HG02798 (cell line): ENCODE measurements at regions not wholly inside any gene's neighbourhood (a gene's known extent, or its start where the extent isn't known, plus 50 kb on each side); places are given as distances from the start of the nearest gene placed in this dataset.

ENCODE experiments used
- ATAC-seq: cut with Tn5 transposase; IDR thresholded peaks from one replicate; pipeline ENCODE4 v1.9.1; 2021; ENCODE audit warnings: mild to moderate bottlenecking; ENCODE audit not compliant: unreplicated experiment, poor library complexity

GRCh38 chr5:113652161-113652560 is 138.7 kb downstream of the YTHDC2 start:
- no peak for ATAC-seq

GRCh38 chr5:113654828-113655227 is 141.3 kb downstream of the YTHDC2 start:
- ATAC-seq: no peak

DNA sequence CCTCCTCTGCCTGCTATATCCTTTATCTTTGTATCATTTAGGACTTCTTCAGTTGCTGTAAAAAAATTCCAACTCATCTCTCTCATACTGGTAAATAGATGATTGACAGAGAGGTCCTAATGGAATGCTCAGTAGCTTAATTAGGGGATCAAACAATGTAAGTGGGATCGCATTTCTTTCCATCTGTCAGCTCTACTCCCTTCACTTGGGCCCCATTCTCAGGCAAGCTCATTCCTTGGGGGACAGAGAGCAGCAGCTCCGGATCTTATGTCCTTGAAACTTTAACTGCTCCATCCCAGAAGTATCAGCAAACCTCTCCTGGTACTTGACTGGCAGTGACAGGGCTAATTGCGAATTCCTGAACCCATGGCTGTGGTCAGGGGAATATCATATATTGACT is 146.7 kb downstream of the YTHDC2 start:
- no peak for ATAC-seq

- no peak for ATAC-seq
These were observed 147.3 kb downstream of the YTHDC2 start for GRCh38 chr5:113660706-113661250.

DNA sequence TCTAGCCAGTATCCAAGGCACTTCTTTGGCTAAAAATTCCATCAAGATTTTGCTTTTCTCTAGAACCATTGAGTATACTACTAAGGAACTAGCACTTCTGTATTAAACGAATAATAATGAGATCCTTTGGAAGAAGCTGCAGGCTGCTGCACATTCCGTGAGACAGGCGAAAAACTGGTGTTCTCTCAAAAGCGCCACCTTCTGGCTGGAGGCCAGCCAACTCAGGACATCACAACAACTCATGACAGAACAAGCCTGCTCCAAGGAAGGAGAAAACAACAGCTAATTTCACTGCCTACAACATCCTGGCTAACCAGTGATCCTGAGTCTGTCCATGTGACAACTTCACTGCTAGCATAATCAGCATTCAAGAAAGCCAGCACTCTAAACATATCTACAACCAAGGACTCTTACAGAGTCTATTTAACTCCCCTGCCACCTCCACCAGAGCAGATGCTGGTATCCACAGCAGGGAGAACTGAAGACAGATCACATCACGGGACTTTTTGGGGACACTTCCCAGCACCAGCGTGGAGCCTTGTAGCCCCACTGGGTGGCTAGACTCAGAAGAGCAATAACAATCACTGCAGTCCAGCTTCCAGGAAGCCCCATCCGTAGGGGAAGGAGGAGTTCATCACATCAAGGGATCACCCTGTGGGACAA is 150.5 kb downstream of the YTHDC2 start:
- ATAC-seq: peak; percentile 46

DNA sequence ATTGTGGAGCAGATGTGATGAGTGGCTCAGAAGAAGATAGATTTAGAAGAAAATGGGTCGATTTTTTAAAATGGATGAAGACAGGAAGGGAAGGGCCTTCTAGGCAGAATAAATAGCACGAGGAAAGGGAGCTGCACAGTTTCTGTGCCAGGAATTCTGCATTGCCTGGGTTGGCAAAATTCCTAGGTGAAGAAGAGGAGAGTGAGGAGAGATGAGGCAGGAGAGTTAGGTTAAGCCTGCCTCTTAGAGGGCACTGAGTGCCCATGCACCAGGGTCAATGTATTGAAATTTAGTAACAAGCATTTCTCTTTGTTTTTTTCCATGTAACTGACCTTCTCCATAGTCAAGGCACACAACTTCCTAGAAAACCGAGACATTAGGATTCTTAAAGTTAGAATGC is 159.5 kb downstream of the YTHDC2 start:
- no peak for ATAC-seq

DNA sequence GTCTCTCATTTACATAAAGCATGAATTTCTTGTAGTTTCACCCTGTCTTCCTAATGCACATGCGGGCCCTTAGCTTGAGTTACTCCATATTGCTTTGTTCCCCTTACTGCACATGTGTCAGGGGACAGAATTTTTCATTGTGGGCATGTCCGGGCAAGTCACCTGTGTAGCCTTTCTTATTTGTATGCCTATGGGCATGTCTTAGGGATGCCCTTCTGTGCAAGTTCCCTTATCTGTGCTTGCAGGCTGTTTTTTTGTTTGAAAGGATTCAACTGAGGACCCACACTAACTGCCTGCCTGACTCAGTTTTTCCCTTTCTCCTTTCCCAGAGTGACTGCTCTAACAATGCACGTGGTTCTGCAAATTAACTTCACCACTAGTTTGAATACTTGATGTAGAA is 161.7 kb downstream of the YTHDC2 start:
- ATAC-seq: no peak

GRCh38 chr5:113678202-113678601 is 164.7 kb downstream of the YTHDC2 start:
- no peak for ATAC-seq

GRCh38 chr5:113678924-113679575 is 165.6 kb downstream of the YTHDC2 start:
- peak; percentile 72 for ATAC-seq

DNA sequence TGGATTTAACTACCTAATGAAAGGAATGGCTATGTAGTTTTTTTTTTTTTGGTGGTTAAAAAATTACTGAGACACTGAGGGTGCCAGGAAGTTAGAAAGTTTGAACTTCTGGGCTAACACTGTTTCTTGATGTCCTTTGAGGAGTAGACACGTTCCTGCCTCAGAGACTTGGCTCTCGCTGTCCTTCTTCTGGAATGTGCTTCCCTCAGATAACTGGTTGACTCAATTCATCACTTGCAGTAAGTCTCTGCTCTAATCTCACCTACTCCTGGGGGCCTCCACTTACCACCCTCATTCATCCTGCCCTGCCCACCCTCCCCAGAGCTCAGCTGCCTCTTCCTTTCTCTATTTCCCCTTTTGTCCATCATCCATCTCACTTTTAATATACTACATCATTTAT is 167.0 kb downstream of the YTHDC2 start:
- no peak for ATAC-seq

DNA sequence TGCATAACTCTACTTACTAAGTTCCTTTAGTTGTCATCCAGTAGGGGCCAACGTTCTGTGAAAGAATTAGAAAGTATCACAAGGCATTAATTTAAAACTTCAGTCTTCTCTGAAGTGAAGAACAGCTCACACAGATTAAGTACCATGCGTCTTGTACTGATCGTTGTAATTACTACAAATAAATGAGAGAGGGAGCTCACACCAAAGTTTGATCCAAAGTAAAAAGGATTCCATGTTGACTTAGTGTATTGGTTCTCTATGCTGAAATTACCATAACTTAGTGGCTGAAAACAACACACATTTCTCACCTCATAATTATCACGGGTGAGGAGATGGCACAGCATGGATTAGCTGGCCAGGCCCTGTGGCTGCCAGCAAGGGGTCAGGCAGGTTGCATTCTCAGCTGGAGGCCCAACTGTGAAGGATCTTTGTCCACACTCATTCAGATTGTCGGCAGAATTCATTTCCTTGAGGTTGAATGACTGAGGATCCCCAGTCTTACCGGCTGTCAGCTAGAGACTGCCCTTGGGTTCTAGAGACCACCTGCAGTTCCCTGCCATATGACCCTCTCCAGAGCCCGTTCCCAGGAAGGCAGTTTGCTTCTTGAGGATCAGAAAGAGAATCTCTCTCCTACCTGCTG is 169.1 kb downstream of the YTHDC2 start:
- ATAC-seq: no peak

- ATAC-seq: no peak
These were observed 169.7 kb downstream of the YTHDC2 start for GRCh38 chr5:113683211-113683610.

DNA sequence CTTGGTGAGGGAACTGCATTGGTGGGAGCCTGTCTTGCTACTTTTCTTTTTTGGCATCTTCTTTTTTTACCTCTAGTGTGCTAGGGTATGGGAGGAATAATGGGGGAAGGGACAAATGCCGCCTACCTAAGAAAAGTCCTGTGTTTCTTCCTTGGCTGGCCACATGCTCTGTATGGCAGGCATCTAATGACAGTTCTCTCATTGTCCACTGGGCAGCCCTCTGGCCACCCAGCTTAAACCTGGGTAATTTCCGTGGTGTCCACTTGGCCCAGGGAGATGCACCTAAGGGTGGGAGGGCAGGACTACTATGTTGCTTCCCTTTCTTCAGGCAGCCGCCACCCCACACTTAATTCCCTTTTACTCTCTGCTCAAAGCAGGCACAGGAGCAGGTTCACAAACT is 173.1 kb downstream of the YTHDC2 start:
- ATAC-seq: no peak

DNA sequence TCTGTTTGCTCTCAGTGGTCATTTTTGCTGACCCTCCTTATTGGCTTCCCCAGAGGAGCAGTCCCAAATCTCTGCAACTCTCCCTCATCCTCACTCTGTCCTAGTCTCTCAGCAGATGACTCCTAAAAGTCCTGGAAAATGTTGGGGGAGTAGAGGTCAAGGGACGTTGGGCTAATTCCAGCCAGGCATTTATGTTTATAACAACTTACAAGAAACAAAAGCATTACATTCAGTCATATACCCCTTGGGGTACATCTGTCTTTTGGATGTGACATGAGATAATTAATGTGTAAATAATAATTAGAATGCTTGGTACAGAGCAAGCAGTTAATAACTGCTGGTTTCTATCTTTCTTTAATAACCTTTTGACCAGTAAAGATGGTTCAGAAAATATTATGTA is 176.2 kb downstream of the YTHDC2 start:
- ATAC-seq: no peak

DNA sequence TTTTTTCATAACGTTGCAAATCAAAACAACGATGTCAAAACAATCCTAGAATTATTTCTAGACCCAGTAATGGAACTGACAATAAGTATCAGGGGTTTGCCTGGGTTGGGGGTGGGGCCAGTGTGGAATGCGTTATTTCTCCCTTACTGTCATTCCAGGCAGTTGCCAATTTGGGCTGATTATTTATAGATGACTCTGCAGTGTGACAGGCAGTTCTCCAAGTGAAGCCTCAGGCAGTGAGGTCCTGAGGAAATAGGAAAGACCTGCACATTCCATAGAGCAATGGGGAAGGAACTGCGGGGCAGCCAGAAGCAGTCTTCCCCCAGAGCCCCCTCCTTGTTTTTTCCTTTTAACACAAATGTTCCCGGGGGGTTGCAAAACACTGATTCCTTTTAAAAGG is 179.0 kb downstream of the YTHDC2 start:
- ATAC-seq: no peak

- ATAC-seq: no peak
These were observed 179.5 kb downstream of the YTHDC2 start for GRCh38 chr5:113692891-113693457.

DNA sequence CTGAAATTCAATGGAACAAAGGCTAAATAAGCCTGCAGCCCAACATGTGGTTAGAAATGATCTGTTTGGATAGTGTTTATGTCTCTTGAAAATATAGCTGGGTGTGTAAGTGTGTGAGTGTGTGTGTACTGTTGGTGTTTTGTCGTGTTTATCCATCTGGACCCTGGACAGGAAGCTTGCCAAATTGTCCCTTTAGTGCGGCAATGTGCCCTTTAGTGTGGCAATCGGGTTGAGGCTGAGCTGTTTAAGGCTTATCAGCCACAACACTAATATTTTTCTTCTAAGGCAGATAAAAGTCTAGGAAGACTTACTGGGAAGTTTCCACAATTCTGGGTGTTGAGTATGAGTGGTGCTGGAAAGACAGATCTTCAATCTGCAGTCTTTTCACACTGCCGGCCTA is 180.2 kb downstream of the YTHDC2 start:
- ATAC-seq: no peak

DNA sequence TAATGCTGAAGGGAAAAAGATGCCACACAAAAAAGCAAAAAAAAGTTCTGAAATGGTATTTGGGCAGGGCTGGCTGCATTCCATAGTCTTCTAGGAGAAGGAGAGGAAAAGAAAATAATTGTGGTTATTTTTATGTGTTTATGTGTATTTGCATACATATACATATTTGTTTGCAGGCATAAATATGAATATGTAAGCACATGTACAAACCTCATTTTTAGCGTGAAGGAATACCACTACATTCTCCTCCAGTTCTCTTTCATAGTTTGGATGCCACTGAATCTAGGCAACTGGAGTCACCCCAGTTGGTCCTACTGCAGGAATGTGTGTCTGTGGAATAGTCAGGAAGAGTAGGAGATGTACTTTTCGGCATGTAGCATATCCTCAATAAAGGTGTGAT is 181.1 kb downstream of the YTHDC2 start:
- no peak for ATAC-seq

- ATAC-seq: no peak
These were observed 189.8 kb downstream of the YTHDC2 start for GRCh38 chr5:113703266-113703665.

DNA sequence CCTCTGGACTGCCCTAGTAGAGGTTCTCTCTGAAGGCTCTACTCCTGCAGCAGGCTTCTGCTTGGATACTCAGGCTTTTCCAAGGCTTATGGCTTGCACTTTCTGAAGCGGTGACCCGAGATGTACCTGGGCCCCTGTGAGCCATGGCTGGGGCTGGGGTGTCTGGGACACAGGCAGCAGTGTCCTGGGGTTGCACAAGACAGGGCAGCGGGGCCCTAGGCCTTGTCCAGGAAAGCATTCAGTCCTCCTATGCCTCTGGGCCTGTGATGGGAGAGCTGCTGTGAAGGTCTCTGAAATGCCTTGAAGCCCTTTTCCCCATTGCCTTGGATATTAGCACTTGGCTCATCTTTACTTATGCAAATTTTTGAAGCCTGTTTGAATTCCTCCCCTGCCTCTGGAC is 192.2 kb downstream of the YTHDC2 start:
- ATAC-seq: no peak

DNA sequence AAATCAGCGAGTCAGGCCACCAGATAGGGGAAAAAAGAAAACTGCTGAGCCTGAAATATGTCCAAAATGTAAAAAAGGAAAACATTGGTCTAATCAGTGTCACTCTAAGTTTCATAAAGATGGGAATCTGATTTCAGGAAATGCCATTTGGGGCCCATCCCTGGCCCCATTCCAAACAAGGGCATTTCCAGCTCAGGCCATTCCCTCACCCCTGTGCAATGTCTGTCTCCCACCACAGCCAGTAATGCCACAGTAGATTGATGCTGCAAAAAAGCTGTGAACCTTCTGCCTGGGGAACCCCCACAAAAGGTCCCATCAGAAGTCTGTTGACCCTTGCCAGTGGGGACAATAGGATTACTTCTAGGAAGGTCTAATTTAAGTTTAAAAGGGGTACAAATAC is 199.6 kb downstream of the YTHDC2 start:
- ATAC-seq: no peak
